NCI-H1694 treated with DMSO at 0.1 percent for 48 hours (cell line): ENCODE measurements at regions not wholly inside any gene's neighbourhood (a gene's known extent, or its start where the extent isn't known, plus 50 kb on each side); places are given as distances from the start of the nearest gene placed in this dataset.

ENCODE experiments used
- DNase-seq: peaks from one replicate; lab custom pipeline; 2025; lab: John Stamatoyannopoulos, UW

DNA sequence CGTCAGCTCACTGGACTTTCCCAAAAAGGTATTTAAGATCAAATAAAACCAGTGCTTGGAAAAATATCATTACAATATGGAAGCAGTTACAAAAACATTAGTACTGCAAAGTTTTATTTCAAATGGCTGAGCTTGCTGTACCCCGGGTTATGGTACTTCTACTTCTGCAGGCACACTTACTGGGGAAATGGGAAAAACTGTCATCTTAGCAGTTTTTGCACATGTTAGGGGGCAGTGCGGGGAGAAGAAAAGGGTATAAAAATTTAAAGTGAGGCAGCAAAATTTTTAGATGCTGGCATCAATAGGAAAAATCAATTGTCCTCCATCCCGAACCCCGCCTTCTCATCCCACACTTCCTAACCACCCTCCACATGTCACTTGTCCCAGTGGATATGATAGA, 133.4 kb downstream of the ATG4C start:
- DNase-seq, result no peak

- no peak for DNase-seq
Observed at GRCh38 chr1:62917805-62918204, 133.9 kb downstream of the ATG4C start.

- DNase-seq, result no peak
Observed at GRCh38 chr1:62918700-62919099, 134.8 kb downstream of the ATG4C start.

DNA sequence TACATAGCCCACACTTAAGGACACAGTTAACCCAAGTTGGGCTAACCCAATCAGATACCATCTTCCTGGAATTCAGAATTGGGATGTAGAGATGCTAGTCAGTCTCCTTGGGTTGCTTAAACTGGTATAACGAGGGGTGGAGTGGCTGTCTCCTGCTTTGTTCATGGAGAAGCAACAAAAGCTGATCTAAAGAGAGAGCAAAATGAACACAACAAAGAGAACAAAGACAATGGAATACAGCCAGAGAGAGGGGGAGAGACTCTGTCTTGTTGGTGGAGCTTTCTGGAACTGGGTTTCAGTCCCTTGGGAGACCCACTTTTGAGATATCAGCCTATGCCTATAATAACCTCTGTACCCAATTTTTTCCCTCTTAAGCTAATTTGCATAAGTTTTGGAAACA, 138.1 kb downstream of the ATG4C start:
- DNase-seq, result no peak

- DNase-seq, result no peak
Observed at GRCh38 chr1:62924983-62925790, 141.3 kb downstream of the ATG4C start.

- no peak for DNase-seq
Observed at GRCh38 chr1:62926681-62927252, 142.8 kb downstream of the ATG4C start.

DNA sequence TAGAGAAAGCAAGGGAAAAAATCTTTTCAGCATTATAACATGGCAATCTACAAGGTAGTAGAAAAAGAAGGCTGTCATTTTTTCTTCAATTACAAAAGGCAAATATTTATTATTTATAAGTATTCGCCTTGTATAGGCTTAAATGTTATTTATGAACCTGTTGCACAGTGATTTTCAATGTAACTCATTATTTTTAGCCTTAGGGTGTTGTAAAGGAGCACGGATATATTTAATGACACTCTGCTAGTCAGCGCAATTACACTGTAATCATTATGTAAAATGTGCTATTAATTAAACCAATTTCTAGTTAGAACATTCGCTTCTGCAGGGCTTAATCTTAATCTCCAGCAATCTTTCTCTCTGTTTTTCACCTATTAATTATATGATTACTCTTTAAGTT, 145.0 kb downstream of the ATG4C start:
- DNase-seq, result no peak

- no peak for DNase-seq
Observed at GRCh38 chr1:62937634-62938296, 153.8 kb downstream of the ATG4C start.

- DNase-seq, result no peak
Observed at GRCh38 chr1:62941780-62942179, 157.8 kb downstream of the ATG4C start.

DNA sequence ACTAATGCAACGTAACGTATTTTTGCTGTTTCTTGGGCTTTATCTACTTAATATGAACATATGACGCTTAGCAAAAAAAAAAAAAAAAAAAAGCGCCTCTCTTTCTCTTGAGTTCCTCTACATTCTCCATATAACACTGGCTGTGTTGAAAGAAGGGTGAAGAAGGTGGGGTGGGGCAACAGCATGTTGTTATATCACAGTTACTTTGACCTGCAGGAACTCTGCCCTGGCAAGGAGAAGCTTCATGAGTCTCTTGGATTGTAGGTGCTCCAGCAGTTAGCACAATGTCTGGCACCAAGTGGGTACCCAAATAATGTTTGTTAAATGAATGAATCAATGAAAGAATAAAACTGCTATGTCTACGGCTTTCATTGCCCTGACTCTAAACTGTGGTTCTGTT, 162.6 kb downstream of the ATG4C start:
- no peak for DNase-seq

DNA sequence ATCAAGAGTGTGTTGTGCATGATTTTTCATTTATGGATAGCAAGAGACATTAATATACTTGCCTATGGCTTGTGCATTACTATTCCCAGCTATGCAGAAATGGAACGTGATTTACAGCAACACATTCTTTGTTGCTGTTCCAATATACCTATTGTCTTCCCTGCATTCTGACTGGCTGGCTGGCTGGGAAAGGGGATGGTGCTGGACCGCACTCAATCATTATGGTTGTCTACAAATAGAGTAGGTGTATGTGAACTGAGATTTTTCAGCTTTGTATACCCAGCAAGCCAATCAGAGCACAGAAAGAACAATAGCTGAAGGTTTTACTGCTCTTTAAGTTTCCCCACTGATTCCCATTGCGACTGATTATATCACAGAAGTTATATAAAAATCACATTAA, 167.5 kb downstream of the ATG4C start:
- DNase-seq, result no peak

DNA sequence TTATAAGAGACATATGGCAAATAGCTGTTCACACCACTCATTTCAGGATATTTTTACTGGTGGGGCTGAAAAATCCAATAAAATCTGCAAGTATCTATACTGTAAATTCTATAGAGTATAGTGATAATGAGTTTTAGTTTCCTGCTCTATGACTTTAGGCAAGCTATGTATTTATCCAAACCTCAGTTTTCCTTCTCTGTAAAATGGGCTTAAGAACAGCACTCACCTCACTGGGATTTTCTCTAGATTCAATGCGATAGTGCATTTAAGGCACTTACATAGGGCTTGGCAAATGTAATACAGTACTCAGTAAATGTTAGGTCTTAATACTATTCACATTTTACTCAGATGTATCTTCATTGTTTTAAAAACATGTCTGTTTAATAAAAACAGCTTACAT, 168.7 kb downstream of the ATG4C start:
- no peak for DNase-seq

GRCh38 chr1:62953633-62954032, 169.7 kb downstream of the ATG4C start:
- no peak for DNase-seq

GRCh38 chr1:62954758-62955157, 170.8 kb downstream of the ATG4C start:
- DNase-seq, result no peak

DNA sequence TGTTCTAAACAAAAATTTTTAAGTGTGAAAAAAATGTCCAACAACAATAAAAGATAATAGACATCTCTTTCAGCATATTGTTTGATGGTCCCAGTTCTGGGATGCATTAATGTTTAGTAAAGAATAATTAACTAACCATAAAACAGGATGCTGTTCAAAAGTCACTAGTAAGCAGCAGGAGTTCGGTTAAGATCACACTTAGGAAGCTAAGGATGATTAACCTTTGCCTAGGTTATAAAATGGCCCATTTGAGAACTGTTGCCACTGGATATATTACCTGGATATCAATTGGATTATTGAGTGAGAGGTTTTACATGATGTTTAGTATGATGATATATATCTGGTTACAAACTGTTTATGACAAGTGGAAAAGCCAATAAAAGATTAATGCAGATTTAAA, 171.7 kb downstream of the ATG4C start:
- no peak for DNase-seq

- no peak for DNase-seq
Observed at GRCh38 chr1:62962014-62962812, 178.3 kb downstream of the ATG4C start.

DNA sequence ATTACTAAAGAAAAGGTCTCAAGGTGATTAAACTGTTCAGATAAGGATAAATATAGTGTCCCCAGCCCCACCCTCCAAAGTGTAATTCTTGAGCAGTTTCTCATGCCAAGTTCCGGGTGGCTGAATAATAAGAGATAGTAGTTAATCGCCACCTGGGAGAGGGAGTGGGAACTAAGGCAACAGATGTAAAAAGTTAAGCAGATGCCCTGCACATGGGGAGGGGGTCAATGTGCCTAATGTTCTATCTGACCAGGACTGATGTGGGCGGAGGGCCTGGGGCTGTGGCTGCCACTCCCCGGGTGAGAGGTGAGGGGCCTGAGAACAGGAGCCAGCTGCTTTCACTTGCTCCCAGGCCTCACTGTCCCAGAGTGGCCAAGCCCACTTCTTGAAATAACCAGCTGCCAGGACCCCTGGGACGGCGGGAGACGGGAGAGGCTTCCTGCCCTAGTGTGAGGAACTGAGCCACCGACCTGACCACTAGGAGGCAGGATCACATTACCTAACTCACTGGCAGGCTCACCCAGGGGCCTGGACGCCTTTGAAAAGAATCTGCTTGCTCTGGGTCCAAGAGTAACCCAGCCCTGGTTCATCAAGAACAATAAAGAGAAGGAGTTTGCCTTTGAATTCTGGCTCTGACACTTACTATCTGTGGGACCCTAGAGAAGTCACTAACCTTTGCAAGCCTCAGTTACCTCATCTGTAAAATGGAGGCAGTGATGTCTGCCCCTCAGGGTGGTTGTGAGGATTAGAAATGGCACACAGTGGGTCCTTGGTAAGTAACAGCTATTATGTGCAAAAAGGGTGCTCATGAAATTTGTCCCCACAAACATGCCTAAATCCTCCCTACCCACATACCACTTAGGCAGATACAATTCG, 179.2 kb downstream of the ATG4C start:
- no peak for DNase-seq

- no peak for DNase-seq
Observed at GRCh38 chr1:62964141-62964540, 180.2 kb downstream of the ATG4C start.

DNA sequence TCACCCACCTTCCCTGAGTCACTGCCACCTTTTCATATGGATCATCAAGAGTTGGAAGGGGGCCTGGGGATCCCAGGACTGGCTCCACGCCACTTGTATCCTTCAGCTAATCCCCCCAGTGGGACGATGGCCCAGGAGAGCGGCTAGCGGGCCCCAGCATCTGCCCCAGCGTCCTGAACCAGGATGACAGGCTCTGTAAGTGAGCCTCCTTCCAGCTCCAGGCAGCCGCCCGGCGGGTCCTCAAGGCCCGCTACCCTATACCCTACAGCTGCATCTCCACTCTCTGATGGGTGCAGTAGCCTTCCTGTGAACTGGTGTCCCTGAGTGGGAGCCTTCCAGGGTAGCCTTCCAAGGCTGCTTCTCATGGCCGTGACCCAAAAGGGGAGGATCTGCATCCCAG, 183.1 kb downstream of the ATG4C start:
- no peak for DNase-seq

DNA sequence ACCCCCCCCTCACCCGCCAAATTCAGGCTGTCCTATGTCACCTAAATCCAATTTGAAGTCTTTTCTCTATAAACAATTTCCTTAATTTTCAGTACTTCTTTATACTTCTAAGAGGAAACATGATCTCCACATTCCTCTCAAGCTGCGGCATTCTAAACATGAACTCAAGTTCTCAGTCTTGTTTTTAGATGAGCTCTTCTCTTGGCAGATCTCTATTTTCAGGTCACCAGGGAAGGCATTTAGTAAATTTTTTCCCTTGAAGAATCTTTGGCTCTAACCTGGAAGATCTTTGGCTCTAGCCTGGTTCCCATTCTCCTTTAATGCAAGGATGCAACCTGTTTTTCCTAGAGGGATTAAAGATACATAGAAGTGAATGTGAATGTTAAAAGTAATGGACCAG, 193.4 kb downstream of the ATG4C start:
- no peak for DNase-seq

DNA sequence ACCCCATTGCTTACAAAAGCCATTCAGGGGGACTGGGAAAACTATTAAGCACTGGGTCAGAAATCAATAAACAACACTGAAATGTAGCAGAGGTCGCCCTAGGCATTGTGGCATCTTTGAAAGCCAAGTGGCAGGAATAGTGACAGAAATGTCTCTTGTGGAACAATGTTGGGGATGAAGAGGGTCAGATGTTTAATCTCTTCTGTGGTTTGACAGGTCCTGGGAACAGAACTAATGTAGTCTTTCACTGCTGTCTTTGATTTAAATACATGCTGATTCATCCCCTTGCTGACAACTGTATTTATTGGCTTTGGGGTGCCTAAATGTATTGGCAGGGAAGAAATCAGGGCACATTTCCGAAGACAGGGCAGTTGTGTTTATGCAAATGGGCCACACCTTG, 194.8 kb downstream of the ATG4C start:
- no peak for DNase-seq

DNA sequence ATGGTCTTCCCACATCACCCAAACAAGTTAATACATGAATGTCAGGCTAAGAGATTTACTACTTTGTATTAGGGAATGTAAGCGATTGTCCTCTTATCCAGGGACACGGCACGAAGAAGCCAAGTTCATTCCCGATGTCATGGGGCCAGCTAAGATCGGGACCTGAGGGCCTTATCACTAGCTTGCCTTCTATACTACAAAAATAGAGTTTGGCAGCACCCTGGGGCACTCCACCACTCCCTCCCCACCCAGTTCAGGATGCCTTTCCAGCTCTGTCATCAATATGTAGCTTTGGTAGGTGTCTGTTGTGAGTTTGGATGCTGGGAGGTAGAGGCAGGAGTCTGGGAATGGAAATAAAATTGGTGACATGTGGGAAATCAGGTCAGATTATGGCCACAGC, 197.5 kb downstream of the ATG4C start:
- DNase-seq, result no peak
